Astrocyte (in vitro differentiated cells and primary cell): ENCODE measurements at regions not wholly inside any gene's neighbourhood (a gene's known extent, or its start where the extent isn't known, plus 50 kb on each side); places are given as distances from the start of the nearest gene placed in this dataset.

ENCODE experiments used
- EZH2 ChIP-seq: IDR thresholded peaks from 2 replicates; pipeline ENCODE4 v1.6.1; 2012; ENCODE audit warnings: mild to moderate bottlenecking, low read length, inconsistent platforms; ENCODE audit not compliant: insufficient read depth
- TF ChIP-seq, protein P1 (sequence below): IDR thresholded peaks from 2 replicates; pipeline ENCODE4 v1.5.1; 2011; ENCODE audit warnings: low read depth, mild to moderate bottlenecking, inconsistent platforms, low read length, moderate library complexity; ENCODE audit not compliant: insufficient read depth

DNA sequence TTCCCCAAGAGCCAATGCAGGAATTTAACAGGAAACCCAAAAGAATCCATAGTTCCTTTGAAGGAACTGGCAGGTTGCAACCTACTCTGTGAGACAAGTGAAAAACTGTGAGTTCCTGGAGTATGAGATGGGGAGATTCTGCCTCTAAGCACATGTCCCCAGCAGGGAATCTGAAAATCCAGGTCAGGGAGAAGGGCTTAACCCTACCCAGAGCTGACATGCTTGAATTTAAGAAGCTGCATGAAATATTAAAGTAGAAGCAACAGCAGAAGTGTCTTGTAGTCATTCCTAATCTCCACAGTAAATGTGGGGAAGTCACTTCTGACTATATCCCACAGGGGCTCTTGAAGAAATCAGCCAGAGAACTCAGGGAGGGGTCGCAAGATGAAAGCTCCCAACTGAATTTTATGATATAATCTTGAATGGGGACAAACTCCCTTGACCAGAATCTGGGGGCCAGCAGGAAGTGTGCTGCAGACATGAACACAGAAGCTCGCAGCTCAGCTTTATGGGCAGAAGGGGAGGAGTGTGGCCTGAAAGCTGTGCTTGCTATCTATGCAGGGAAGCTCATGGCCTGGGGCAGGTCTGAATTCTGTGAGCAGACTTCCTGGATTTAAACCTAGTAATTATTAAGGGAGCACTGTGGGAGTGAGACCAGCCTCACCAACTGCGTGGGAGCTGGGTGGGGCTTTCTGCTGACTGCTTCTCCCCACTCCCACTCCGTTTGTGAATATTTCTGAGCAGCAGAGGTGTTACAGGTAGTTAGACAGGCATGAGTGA is 184.1 kb upstream of the KYNU start:
- TF ChIP-seq EZH2, result no peak
- TF ChIP-seq, protein P1, sequence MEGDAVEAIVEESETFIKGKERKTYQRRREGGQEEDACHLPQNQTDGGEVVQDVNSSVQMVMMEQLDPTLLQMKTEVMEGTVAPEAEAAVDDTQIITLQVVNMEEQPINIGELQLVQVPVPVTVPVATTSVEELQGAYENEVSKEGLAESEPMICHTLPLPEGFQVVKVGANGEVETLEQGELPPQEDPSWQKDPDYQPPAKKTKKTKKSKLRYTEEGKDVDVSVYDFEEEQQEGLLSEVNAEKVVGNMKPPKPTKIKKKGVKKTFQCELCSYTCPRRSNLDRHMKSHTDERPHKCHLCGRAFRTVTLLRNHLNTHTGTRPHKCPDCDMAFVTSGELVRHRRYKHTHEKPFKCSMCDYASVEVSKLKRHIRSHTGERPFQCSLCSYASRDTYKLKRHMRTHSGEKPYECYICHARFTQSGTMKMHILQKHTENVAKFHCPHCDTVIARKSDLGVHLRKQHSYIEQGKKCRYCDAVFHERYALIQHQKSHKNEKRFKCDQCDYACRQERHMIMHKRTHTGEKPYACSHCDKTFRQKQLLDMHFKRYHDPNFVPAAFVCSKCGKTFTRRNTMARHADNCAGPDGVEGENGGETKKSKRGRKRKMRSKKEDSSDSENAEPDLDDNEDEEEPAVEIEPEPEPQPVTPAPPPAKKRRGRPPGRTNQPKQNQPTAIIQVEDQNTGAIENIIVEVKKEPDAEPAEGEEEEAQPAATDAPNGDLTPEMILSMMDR, result no peak
